ENCODE measurements at regions not wholly inside any gene's neighbourhood (a gene's known extent, or its start where the extent isn't known, plus 50 kb on each side); places are given as distances from the start of the nearest gene placed in this dataset.

DNA sequence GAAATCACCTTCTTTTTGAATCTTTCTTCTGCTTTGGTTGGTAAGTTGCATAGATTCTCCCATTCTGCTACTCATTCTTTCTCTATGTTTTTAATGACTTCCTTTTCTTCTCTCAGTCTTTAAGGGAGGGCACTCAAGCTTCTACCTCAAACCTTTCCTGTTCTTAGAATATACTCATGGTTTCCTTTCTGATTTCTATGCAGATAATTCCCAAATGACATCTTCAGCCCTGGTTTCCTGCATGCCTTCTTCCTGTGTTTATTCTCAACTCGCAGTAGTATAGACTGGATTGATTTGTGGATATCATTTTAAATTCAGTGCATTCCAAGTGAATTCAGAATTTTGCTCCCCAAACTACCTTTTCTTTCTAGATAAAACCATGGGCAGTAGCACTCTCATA is 803.6 kb downstream of the METTL15 start:
- Histone ChIP-seq H3K4me1 (ENCODE audit: control insufficient read depth in 5 of 5, insufficient read depth in 5 of 5, low read length in 5 of 5) (no peaks in the 10 kb centered on the region), H3K9ac (ENCODE audit: insufficient read depth in 1 of 2, low read length in 2 of 2) (no peak overlapping the region), H3K9me3 (ENCODE audit: control insufficient read depth in 4 of 4, insufficient read depth in 3 of 4, low read length in 3 of 4) (no peaks in the 10 kb centered on the region), H3K36me3 (ENCODE audit: control insufficient read depth in 4 of 4, insufficient read depth in 4 of 4, low read length in 4 of 4) (no peaks in the 10 kb centered on the region), H3K27ac (ENCODE audit: low read depth in 1 of 2, low read length in 1 of 2) (no peak overlapping the region), H3K27me3 (ENCODE audit: control insufficient read depth in 3 of 3, insufficient read depth in 3 of 3, low read length in 2 of 3) (no peaks in the 10 kb centered on the region), H3K4me3 (no peak overlapping the region)
- no peak for DNase-seq
- ATAC-seq (ENCODE audit: insufficient read depth, low FRiP score), result no peak
- TF ChIP-seq CTCF (IDR thresholded peaks at IDR 0.05; ENCODE audit: control extremely low read depth, extremely low read depth), result no peak
- WGBS, 2 donors, result 7 to 38% methylated on average over 1 of the region's 1 CpG

- H3K4me3 ChIP-seq, result no peak overlapping the region
Observed at GRCh38 chr11:28910926-28911325, 802.7 kb downstream of the METTL15 start.

GRCh38 chr11:28903716-28904115 is 795.5 kb downstream of the METTL15 start:
- no peaks in the 10 kb centered on the region for H3K9me3 ChIP-seq (ENCODE audit: control insufficient read depth in 4 of 4, insufficient read depth in 3 of 4, low read length in 3 of 4)
- no peaks in the 10 kb centered on the region for H3K36me3 ChIP-seq (ENCODE audit: control insufficient read depth in 4 of 4, insufficient read depth in 4 of 4, low read length in 4 of 4)
- H3K27ac ChIP-seq (ENCODE audit: low read depth in 1 of 2, low read length in 1 of 2), result no peak overlapping the region
- DNase-seq (peak in 2 of 3 donors; percentile 17 to 50), ATAC-seq (ENCODE audit: insufficient read depth, low FRiP score) (no peak)
- no peak overlapping the region for H3K4me3 ChIP-seq
- no peak overlapping the region for H3K9ac ChIP-seq (ENCODE audit: insufficient read depth in 1 of 2, low read length in 2 of 2)
- no peaks in the 10 kb centered on the region for H3K27me3 ChIP-seq (ENCODE audit: control insufficient read depth in 3 of 3, insufficient read depth in 3 of 3, low read length in 2 of 3)
- no peaks in the 10 kb centered on the region for H3K4me1 ChIP-seq (ENCODE audit: control insufficient read depth in 5 of 5, insufficient read depth in 5 of 5, low read length in 5 of 5)
- WGBS, 2 donors, result 28 to 49% methylated on average over 2 of the region's 2 CpGs
- no peak for TF ChIP-seq CTCF (IDR thresholded peaks at IDR 0.05; ENCODE audit: control extremely low read depth, extremely low read depth)

More at GRCh38 chr11:28910926-28911325, 802.7 kb downstream of the METTL15 start:
- ATAC-seq (ENCODE audit: insufficient read depth, low FRiP score) (no peak), DNase-seq (no peak)
- H3K9ac ChIP-seq (ENCODE audit: insufficient read depth in 1 of 2, low read length in 2 of 2), result no peak overlapping the region
- H3K27me3 ChIP-seq (ENCODE audit: control insufficient read depth in 3 of 3, insufficient read depth in 3 of 3, low read length in 2 of 3), result no peaks in the 10 kb centered on the region
- H3K9me3 ChIP-seq (ENCODE audit: control insufficient read depth in 4 of 4, insufficient read depth in 3 of 4, low read length in 3 of 4), result no peaks in the 10 kb centered on the region
- H3K27ac ChIP-seq (ENCODE audit: low read depth in 1 of 2, low read length in 1 of 2), result no peak overlapping the region
- no peaks in the 10 kb centered on the region for H3K36me3 ChIP-seq (ENCODE audit: control insufficient read depth in 4 of 4, insufficient read depth in 4 of 4, low read length in 4 of 4)
- WGBS, 2 donors, result 78 to 80% methylated on average over 2 of the region's 2 CpGs
- H3K4me1 ChIP-seq (ENCODE audit: control insufficient read depth in 5 of 5, insufficient read depth in 5 of 5, low read length in 5 of 5), result no peaks in the 10 kb centered on the region
- TF ChIP-seq CTCF (IDR thresholded peaks at IDR 0.05; ENCODE audit: control extremely low read depth, extremely low read depth), result no peak

DNA sequence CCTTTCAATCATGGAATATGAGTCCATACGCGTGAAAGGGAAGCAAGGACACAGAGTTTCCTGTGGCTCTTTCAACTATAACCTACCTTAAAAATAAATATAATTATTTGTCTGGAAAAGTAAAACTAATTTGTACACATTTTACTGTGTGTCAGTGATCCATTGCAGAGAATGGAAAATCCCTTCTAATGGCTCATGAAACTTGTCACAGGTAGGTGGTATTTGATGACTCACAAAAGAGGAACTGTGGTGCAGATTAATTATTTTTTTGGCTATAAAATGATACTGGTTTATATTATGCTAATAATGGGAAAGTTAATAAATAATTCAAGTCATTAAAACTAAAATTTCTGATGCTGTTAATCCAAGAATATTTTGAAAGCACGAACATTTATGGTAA is 792.2 kb downstream of the METTL15 start:
- ATAC-seq (ENCODE audit: insufficient read depth, low FRiP score) (no peak), DNase-seq (no peak)
- Histone ChIP-seq H3K9me3 (ENCODE audit: control insufficient read depth in 4 of 4, insufficient read depth in 3 of 4, low read length in 3 of 4) (no peaks in the 10 kb centered on the region), H3K4me1 (ENCODE audit: control insufficient read depth in 5 of 5, insufficient read depth in 5 of 5, low read length in 5 of 5) (no peaks in the 10 kb centered on the region), H3K36me3 (ENCODE audit: control insufficient read depth in 4 of 4, insufficient read depth in 4 of 4, low read length in 4 of 4) (no peaks in the 10 kb centered on the region), H3K27me3 (ENCODE audit: control insufficient read depth in 3 of 3, insufficient read depth in 3 of 3, low read length in 2 of 3) (no peaks in the 10 kb centered on the region), H3K27ac (ENCODE audit: low read depth in 1 of 2, low read length in 1 of 2) (no peak overlapping the region), H3K4me3 (no peak overlapping the region), H3K9ac (ENCODE audit: insufficient read depth in 1 of 2, low read length in 2 of 2) (no peak overlapping the region)
- 89 to 94% methylated on average over 3 of the region's 3 CpGs for WGBS, 2 donors
- TF ChIP-seq CTCF (IDR thresholded peaks at IDR 0.05; ENCODE audit: control extremely low read depth, extremely low read depth), result no peak

All from lung (tissue), 11 donors.